GM23338 (cell line): ENCODE measurements at regions not wholly inside any gene's neighbourhood (a gene's known extent, or its start where the extent isn't known, plus 50 kb on each side); places are given as distances from the start of the nearest gene placed in this dataset.

Source experiments
- ATAC-seq: fragments of 200-7000 bp; cut with Tn5 transposase; 3 replicates; pipeline ENCODE4 v1.9.1; 2020
- DNase-seq: peaks from one replicate; pipeline ENCODE4 v3.0.0-alpha.2; 2015; ENCODE audit warnings: low spot score
- H2AFZ ChIP-seq: fragments of 200-600 bp; sonication (generic); 2 replicates; pipeline ENCODE4 v1.8.0; 2016; ENCODE audit warnings: antibody characterized with exemption, mild to moderate bottlenecking, moderate library complexity
- H3F3A ChIP-seq: fragments of 200-600 bp; sonication (generic); replicated peaks from 2 replicates; pipeline ENCODE4 v1.8.0; 2017; ENCODE audit warnings: antibody characterized with exemption, mixed run types, low read depth
- H3K27ac ChIP-seq: fragments of 200-600 bp; sonication (generic); 2 replicates; pipeline ENCODE4 v1.6.1; 2016; ENCODE audit warnings: low read depth
- H3K27me3 ChIP-seq: fragments of 200-600 bp; sonication (generic); 2 replicates; pipeline ENCODE4 v1.8.0; 2016; ENCODE audit warnings: mild to moderate bottlenecking, mixed run types, moderate library complexity; ENCODE audit not compliant: insufficient read depth
- H3K36me3 ChIP-seq: fragments of 200-600 bp; sonication (generic); 2 replicates; pipeline ENCODE4 v1.8.0; 2016; ENCODE audit warnings: mild to moderate bottlenecking; ENCODE audit not compliant: insufficient read depth
- H3K4me1 ChIP-seq: fragments of 200-600 bp; sonication (generic); 2 replicates; pipeline ENCODE4 v1.8.0; 2016; ENCODE audit warnings: mild to moderate bottlenecking, moderate library complexity; ENCODE audit not compliant: insufficient read depth
- H3K4me2 ChIP-seq: fragments of 200-600 bp; sonication (generic); 2 replicates; pipeline ENCODE4 v1.7.1; 2017; ENCODE audit warnings: mixed run types
- H3K4me3 ChIP-seq: fragments of 200-600 bp; sonication (generic); 2 replicates; pipeline ENCODE4 v1.6.1; 2016; ENCODE audit warnings: mixed run types
- H3K79me2 ChIP-seq: fragments of 200-600 bp; sonication (generic); replicated peaks from 2 replicates; pipeline ENCODE4 v1.8.0; 2017; ENCODE audit warnings: mild to moderate bottlenecking; ENCODE audit not compliant: insufficient read depth
- H3K9me2 ChIP-seq: fragments of 200-600 bp; sonication (generic); 2 replicates; pipeline ENCODE4 v1.8.0; 2017; ENCODE audit not compliant: insufficient read depth
- H4K20me1 ChIP-seq: fragments of 200-600 bp; sonication (generic); replicated peaks from 2 replicates; pipeline ENCODE4 v1.8.0; 2017; ENCODE audit warnings: mild to moderate bottlenecking; ENCODE audit not compliant: insufficient read depth
- H3K27ac Mint-ChIP-seq: 2 replicates; pipeline ENCODE4 v1.8.0; 2020; ENCODE audit warnings: inconsistent platforms, mild to moderate bottlenecking, moderate library complexity, mixed read lengths
- H3K27me3 Mint-ChIP-seq: 3 replicates; pipeline ENCODE4 v1.8.0; 2022; ENCODE audit warnings: low read depth, mild to moderate bottlenecking, moderate library complexity, mixed read lengths, inconsistent platforms; ENCODE audit not compliant: insufficient read depth, poor library complexity
- H3K36me3 Mint-ChIP-seq: 3 replicates; pipeline ENCODE4 v1.8.0; 2021; ENCODE audit warnings: low read depth, mild to moderate bottlenecking, inconsistent platforms, moderate library complexity, mixed read lengths
- H3K4me1 Mint-ChIP-seq: 3 replicates; pipeline ENCODE4 v1.8.0; 2020; ENCODE audit warnings: mild to moderate bottlenecking, inconsistent platforms, mixed read lengths
- H3K4me3 Mint-ChIP-seq: 3 replicates; pipeline ENCODE4 v1.8.0; 2021; ENCODE audit warnings: moderate library complexity, mild to moderate bottlenecking, inconsistent platforms, mixed read lengths
- H3K9me3 Mint-ChIP-seq: 3 replicates; pipeline ENCODE4 v1.8.0; 2020; ENCODE audit warnings: moderate library complexity, mild to moderate bottlenecking, inconsistent platforms, mixed read lengths
- CREB1 ChIP-seq: fragments of 250-450 bp; sonication (Bioruptor Pico); IDR thresholded peaks from 2 replicates; pipeline ENCODE4 v1.5.0; 2020; ENCODE audit warnings: low read depth, mild to moderate bottlenecking, moderate library complexity
- CTCF ChIP-seq, 2 experiments: fragments of 200-600 bp in 1 of 2; sonication (generic) in 1 of 2; conservative IDR thresholded peaks; 2 replicates each; pipeline versions ENCODE4 v1.5.1 to v1.6.1; 2016 to 2017; ENCODE audit warnings: antibody characterized with exemption in 2 of 2, low read depth in 2 of 2, mild to moderate bottlenecking in 2 of 2, moderate library complexity in 1 of 2
- ETS1 ChIP-seq: IDR thresholded peaks from 2 replicates; pipeline ENCODE4 v1.6.1; 2016; ENCODE audit warnings: antibody characterized with exemption
- EZH2 ChIP-seq: fragments of 200-600 bp; sonication (generic); IDR thresholded peaks from one replicate; pipeline ENCODE4 v1.8.0; 2017; ENCODE audit warnings: antibody characterized with exemption, mild to moderate bottlenecking, low read depth; ENCODE audit not compliant: unreplicated experiment
- EZH2phosphoT487 ChIP-seq: fragments of 200-600 bp; sonication (generic); IDR thresholded peaks from one replicate; pipeline ENCODE4 v1.8.1; 2018; ENCODE audit warnings: antibody characterized with exemption; ENCODE audit not compliant: unreplicated experiment
- JUNB ChIP-seq: IDR thresholded peaks from one replicate; pipeline ENCODE4 v1.6.1; 2016; ENCODE audit warnings: antibody characterized with exemption; ENCODE audit not compliant: unreplicated experiment
- NANOG ChIP-seq: IDR thresholded peaks from 2 replicates; pipeline ENCODE4 v1.6.1; 2016; ENCODE audit warnings: antibody characterized with exemption, borderline replicate concordance
- POLR2AphosphoS5 ChIP-seq: IDR thresholded peaks from 2 replicates; pipeline ENCODE4 v1.6.1; 2016; ENCODE audit warnings: antibody characterized with exemption, low read depth
- REST ChIP-seq: IDR thresholded peaks from one replicate; pipeline ENCODE4 v1.6.1; 2018; ENCODE audit warnings: antibody characterized with exemption; ENCODE audit not compliant: unreplicated experiment
- STAT1 ChIP-seq: IDR thresholded peaks from one replicate; pipeline ENCODE4 v1.6.1; 2016; ENCODE audit warnings: antibody characterized with exemption; ENCODE audit not compliant: unreplicated experiment
- ZNF114 ChIP-seq: fragments of 250-450 bp; sonication (Bioruptor Pico); IDR thresholded peaks from 2 replicates; pipeline ENCODE4 v1.5.0; 2020; ENCODE audit warnings: mild to moderate bottlenecking, moderate library complexity
- ZNF331 ChIP-seq: fragments of 250-450 bp; sonication (Bioruptor Pico); IDR thresholded peaks from 2 replicates; pipeline ENCODE4 v1.5.0; 2020; ENCODE audit warnings: low read depth, mild to moderate bottlenecking, moderate library complexity
- ZNF462 ChIP-seq: fragments of 250-450 bp; sonication (Bioruptor Pico); IDR thresholded peaks from 2 replicates; pipeline ENCODE4 v1.5.0; 2020; ENCODE audit warnings: mild to moderate bottlenecking, moderate library complexity

- no peaks in the 10 kb centered on the region for H4K20me1 ChIP-seq
- no peak overlapping the region for H2AFZ ChIP-seq
- Mint-ChIP-seq H3K9me3 (no peaks in the 10 kb centered on the region), H3K4me1 (peaks cover 14% of the 10 kb centered on the region), H3K36me3 (no peaks in the 10 kb centered on the region), H3K27me3 (peaks cover 3% of the 10 kb centered on the region), H3K4me3 (no peak overlapping the region), H3K27ac (no peak overlapping the region)
- ATAC-seq = no peak
- peaks cover 7% of the 10 kb centered on the region for H3K9me2 ChIP-seq
- H3F3A ChIP-seq = no peaks in the 10 kb centered on the region
- no peak for DNase-seq
- no peaks in the 10 kb centered on the region for H3K79me2 ChIP-seq
- no peak overlapping the region for H3K4me3 ChIP-seq
- H3K4me1 ChIP-seq = no peaks in the 10 kb centered on the region
- no peaks in the 10 kb centered on the region for H3K27me3 ChIP-seq
- no peak overlapping the region for H3K27ac ChIP-seq
- H3K36me3 ChIP-seq = no peaks in the 10 kb centered on the region
- no peak for TF ChIP-seq EZH2
- no peak for TF ChIP-seq ZNF114 (CRISPR knock-in tag)
- no peak for TF ChIP-seq ETS1
- no peak for TF ChIP-seq CREB1 (CRISPR knock-in tag)
- no peak for TF ChIP-seq ZNF331
- no peak for TF ChIP-seq POLR2AphosphoS5
- no peak for TF ChIP-seq NANOG
- no peak for TF ChIP-seq EZH2phosphoT487
- TF ChIP-seq STAT1 = no peak
- no peak for TF ChIP-seq ZNF462
- no peak for TF ChIP-seq JUNB
- TF ChIP-seq REST = no peak
- TF ChIP-seq CTCF (conservative IDR thresholded peaks at IDR 0.05; ENCODE audit: low read depth in 2 of 2) = no peak
- H3K4me2 ChIP-seq = no peak overlapping the region
Measured at GRCh38 chr10:44831581-44831980, 79.6 kb upstream of the TMEM72 start.
